ENCODE measurements at regions not wholly inside any gene's neighbourhood (a gene's known extent, or its start where the extent isn't known, plus 50 kb on each side); places are given as distances from the start of the nearest gene placed in this dataset.

GRCh38 chr10:33618196-33618595, 283.7 kb upstream of the NRP1 start:
- TF ChIP-seq POLR2AphosphoS5 (IDR thresholded peaks at IDR 0.05; ENCODE audit: low read depth, low read length) = no peak
- TF ChIP-seq FOXP2 (optimal IDR thresholded peaks at IDR 0.05; ENCODE audit: borderline replicate concordance, extremely low read depth, extremely low read length, insufficient read depth) = no peak
- no peak for TF ChIP-seq SIN3A (IDR thresholded peaks at IDR 0.05; ENCODE audit: borderline replicate concordance, insufficient read depth, low read length)
- no peak for TF ChIP-seq TAF1 (IDR thresholded peaks at IDR 0.05; ENCODE audit: borderline replicate concordance, insufficient read depth, low read length)
- TF ChIP-seq, protein P1, sequence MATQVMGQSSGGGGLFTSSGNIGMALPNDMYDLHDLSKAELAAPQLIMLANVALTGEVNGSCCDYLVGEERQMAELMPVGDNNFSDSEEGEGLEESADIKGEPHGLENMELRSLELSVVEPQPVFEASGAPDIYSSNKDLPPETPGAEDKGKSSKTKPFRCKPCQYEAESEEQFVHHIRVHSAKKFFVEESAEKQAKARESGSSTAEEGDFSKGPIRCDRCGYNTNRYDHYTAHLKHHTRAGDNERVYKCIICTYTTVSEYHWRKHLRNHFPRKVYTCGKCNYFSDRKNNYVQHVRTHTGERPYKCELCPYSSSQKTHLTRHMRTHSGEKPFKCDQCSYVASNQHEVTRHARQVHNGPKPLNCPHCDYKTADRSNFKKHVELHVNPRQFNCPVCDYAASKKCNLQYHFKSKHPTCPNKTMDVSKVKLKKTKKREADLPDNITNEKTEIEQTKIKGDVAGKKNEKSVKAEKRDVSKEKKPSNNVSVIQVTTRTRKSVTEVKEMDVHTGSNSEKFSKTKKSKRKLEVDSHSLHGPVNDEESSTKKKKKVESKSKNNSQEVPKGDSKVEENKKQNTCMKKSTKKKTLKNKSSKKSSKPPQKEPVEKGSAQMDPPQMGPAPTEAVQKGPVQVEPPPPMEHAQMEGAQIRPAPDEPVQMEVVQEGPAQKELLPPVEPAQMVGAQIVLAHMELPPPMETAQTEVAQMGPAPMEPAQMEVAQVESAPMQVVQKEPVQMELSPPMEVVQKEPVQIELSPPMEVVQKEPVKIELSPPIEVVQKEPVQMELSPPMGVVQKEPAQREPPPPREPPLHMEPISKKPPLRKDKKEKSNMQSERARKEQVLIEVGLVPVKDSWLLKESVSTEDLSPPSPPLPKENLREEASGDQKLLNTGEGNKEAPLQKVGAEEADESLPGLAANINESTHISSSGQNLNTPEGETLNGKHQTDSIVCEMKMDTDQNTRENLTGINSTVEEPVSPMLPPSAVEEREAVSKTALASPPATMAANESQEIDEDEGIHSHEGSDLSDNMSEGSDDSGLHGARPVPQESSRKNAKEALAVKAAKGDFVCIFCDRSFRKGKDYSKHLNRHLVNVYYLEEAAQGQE (IDR thresholded peaks at IDR 0.05; ENCODE audit: insufficient read depth in 1 of 2, low read depth in 2 of 2, low read length in 2 of 2) = no peak

- TF ChIP-seq SIN3A (IDR thresholded peaks at IDR 0.05; ENCODE audit: borderline replicate concordance, insufficient read depth, low read length) = no peak
- TF ChIP-seq FOXP2 (optimal IDR thresholded peaks at IDR 0.05; ENCODE audit: borderline replicate concordance, extremely low read depth, extremely low read length, insufficient read depth) = no peak
- TF ChIP-seq, protein P1 (IDR thresholded peaks at IDR 0.05; ENCODE audit: insufficient read depth in 1 of 2, low read depth in 2 of 2, low read length in 2 of 2) = no peak
- no peak for TF ChIP-seq POLR2AphosphoS5 (IDR thresholded peaks at IDR 0.05; ENCODE audit: low read depth, low read length)
- TF ChIP-seq TAF1 (IDR thresholded peaks at IDR 0.05; ENCODE audit: borderline replicate concordance, insufficient read depth, low read length) = no peak
These were observed 283.1 kb upstream of the NRP1 start for GRCh38 chr10:33617381-33618080.

- TF ChIP-seq SIN3A (IDR thresholded peaks at IDR 0.05; ENCODE audit: borderline replicate concordance, insufficient read depth, low read length) = no peak
- TF ChIP-seq TAF1 (IDR thresholded peaks at IDR 0.05; ENCODE audit: borderline replicate concordance, insufficient read depth, low read length) = no peak
- no peak for TF ChIP-seq FOXP2 (optimal IDR thresholded peaks at IDR 0.05; ENCODE audit: borderline replicate concordance, extremely low read depth, extremely low read length, insufficient read depth)
- no peak for TF ChIP-seq POLR2AphosphoS5 (IDR thresholded peaks at IDR 0.05; ENCODE audit: low read depth, low read length)
- TF ChIP-seq, protein P1 (IDR thresholded peaks at IDR 0.05; ENCODE audit: insufficient read depth in 1 of 2, low read depth in 2 of 2, low read length in 2 of 2) = no peak
These were observed 282.5 kb upstream of the NRP1 start for GRCh38 chr10:33616956-33617355.

- TF ChIP-seq SIN3A (IDR thresholded peaks at IDR 0.05; ENCODE audit: borderline replicate concordance, insufficient read depth, low read length) = no peak
- no peak for TF ChIP-seq FOXP2 (optimal IDR thresholded peaks at IDR 0.05; ENCODE audit: borderline replicate concordance, extremely low read depth, extremely low read length, insufficient read depth)
- TF ChIP-seq POLR2AphosphoS5 (IDR thresholded peaks at IDR 0.05; ENCODE audit: low read depth, low read length) = no peak
- TF ChIP-seq TAF1 (IDR thresholded peaks at IDR 0.05; ENCODE audit: borderline replicate concordance, insufficient read depth, low read length) = no peak
- TF ChIP-seq, protein P1 (IDR thresholded peaks at IDR 0.05; ENCODE audit: insufficient read depth in 1 of 2, low read depth in 2 of 2, low read length in 2 of 2) = no peak
These were observed 278.1 kb upstream of the NRP1 start for GRCh38 chr10:33612551-33612950.

Measured in PFSK-1 (cell line).